Nucleus accumbens (tissue), 56 donors: ENCODE measurements at regions not wholly inside any gene's neighbourhood (a gene's known extent, or its start where the extent isn't known, plus 50 kb on each side); places are given as distances from the start of the nearest gene placed in this dataset.

Experiments used
- DNase-seq, 56 donors: peaks; one replicate each; lab custom pipeline; 2025; lab: John Stamatoyannopoulos, UW

GRCh38 chr10:78957471-78958039 is 111.2 kb upstream of the ZMIZ1 start:
- DNase-seq: no peak

- no peak for DNase-seq
Measured at GRCh38 chr10:78959217-78959923, 109.4 kb upstream of the ZMIZ1 start.

GRCh38 chr10:78959924-78960285 is 108.9 kb upstream of the ZMIZ1 start:
- DNase-seq: no peak

- peak in 37 of 56 donors; percentile 11 to 73 (median 32) for DNase-seq
Measured at GRCh38 chr10:78960316-78960800, 108.4 kb upstream of the ZMIZ1 start.

- no peak for DNase-seq
Measured at GRCh38 chr10:78961760-78962159, 107.0 kb upstream of the ZMIZ1 start.

- no peak for DNase-seq
Measured at GRCh38 chr10:78963074-78964034, 105.4 kb upstream of the ZMIZ1 start.

GRCh38 chr10:78964274-78964951 is 104.4 kb upstream of the ZMIZ1 start:
- no peak for DNase-seq

GRCh38 chr10:78964952-78965633 is 103.7 kb upstream of the ZMIZ1 start:
- peak in 54 of 56 donors; percentile 14 to 97 (median 69) for DNase-seq

GRCh38 chr10:78966182-78966787 is 102.5 kb upstream of the ZMIZ1 start:
- no peak for DNase-seq

GRCh38 chr10:78966844-78967488 is 101.8 kb upstream of the ZMIZ1 start:
- DNase-seq: no peak

GRCh38 chr10:78968300-78968942 is 100.3 kb upstream of the ZMIZ1 start:
- DNase-seq: no peak

- DNase-seq: no peak
Measured at GRCh38 chr10:78968943-78969342, 99.8 kb upstream of the ZMIZ1 start.

- no peak for DNase-seq
Measured at GRCh38 chr10:78969719-78970118, 99.0 kb upstream of the ZMIZ1 start.

- DNase-seq: no peak
Measured at GRCh38 chr10:78970261-78970660, 98.5 kb upstream of the ZMIZ1 start.

GRCh38 chr10:78971094-78971682 is 97.6 kb upstream of the ZMIZ1 start:
- DNase-seq: no peak

- DNase-seq: peak; percentile 20 to 95 (median 78)
Measured at GRCh38 chr10:78972160-78972946, 96.4 kb upstream of the ZMIZ1 start.
